NCI-H1436 treated with DMSO at 0.1 percent for 48 hours (cell line): ENCODE measurements at regions not wholly inside any gene's neighbourhood (a gene's known extent, or its start where the extent isn't known, plus 50 kb on each side); places are given as distances from the start of the nearest gene placed in this dataset.
A peak's percentile ranks its signal among the peaks of the same experiment; 100 is the strongest.

Experiments
- DNase-seq: peaks from one replicate; lab custom pipeline; 2025; lab: John Stamatoyannopoulos, UW

GRCh38 chr17:6940186-6940649, 55.6 kb upstream of the ALOX12 start:
- DNase-seq: peak; percentile 3

DNA sequence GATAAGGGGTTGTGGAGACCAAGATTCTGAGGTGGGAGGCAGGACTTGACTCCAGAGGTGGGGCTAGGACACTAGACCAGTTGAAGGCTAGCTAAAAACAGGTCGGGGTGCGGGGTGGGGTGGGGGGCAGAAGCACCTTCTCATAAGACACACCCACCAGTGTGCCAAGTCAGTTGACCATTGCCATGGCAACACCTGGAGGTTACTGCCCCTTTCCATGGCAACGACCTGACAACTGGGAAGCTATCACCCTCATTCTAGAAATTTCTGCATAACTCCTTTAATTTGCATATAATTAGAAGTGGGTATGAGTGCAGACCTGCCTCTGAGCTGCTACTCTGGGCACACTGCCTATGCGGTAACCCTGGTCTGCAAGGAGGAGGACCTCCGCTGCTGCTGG, 53.9 kb upstream of the ALOX12 start:
- no peak for DNase-seq

- DNase-seq: no peak
Measured at GRCh38 chr17:6943406-6943805, 52.4 kb upstream of the ALOX12 start.
